PC-3 (cell line): ENCODE measurements at regions not wholly inside any gene's neighbourhood (a gene's known extent, or its start where the extent isn't known, plus 50 kb on each side); places are given as distances from the start of the nearest gene placed in this dataset.
A peak's percentile ranks its signal among the peaks of the same experiment; 100 is the strongest.

ENCODE experiments used
- ATAC-seq: fragments of 200-7000 bp; cut with Tn5 transposase; 2 replicates; pipeline ENCODE4 v1.9.1; 2020; ENCODE audit warnings: mild to moderate bottlenecking, moderate library complexity
- BruUV-seq: library from RNA; stranded (reverse); fragments of 400-500 nt; replicated peaks from 2 replicates; lab custom pipeline; 2021; lab: Mats Ljungman, UMichigan
- CTCF ChIA-PET: fragments of 300-600 bp; sonication (Branson Sonifier 250); formaldehyde crosslinking; loops from one replicate; lab custom pipeline; 2022; ENCODE audit warnings: antibody characterized with exemption; lab: Charles Lee
- POLR2A ChIA-PET: fragments of 300-600 bp; sonication (Branson Sonifier 250); formaldehyde crosslinking; loops from one replicate; lab custom pipeline; 2022; ENCODE audit warnings: antibody characterized with exemption; ENCODE audit not compliant: unreplicated experiment; lab: Charles Lee
- DNase-seq: peaks from one replicate; pipeline ENCODE4 v3.0.0-alpha.2; 2015
- H2AFZ ChIP-seq: fragments of 300-600 bp; sonication (generic); 2 replicates; pipeline ENCODE4 v1.6.0; 2016; ENCODE audit warnings: antibody characterized with exemption, low read length
- H3F3A ChIP-seq: fragments of 300-600 bp; sonication (generic); one replicate; pipeline ENCODE4 v1.6.0; 2017; ENCODE audit warnings: antibody characterized with exemption, low read length, control low read depth, mild to moderate bottlenecking; ENCODE audit not compliant: unreplicated experiment
- H3K27ac ChIP-seq: fragments of 300-600 bp; sonication (generic); 2 replicates; pipeline ENCODE4 v1.5.1; 2016; ENCODE audit warnings: mild to moderate bottlenecking, low read length
- H3K27me3 ChIP-seq: fragments of 300-600 bp; sonication (generic); 2 replicates; pipeline ENCODE4 v1.6.1; 2016; ENCODE audit warnings: low read length, mixed read lengths
- H3K36me3 ChIP-seq: fragments of 300-600 bp; sonication (generic); 2 replicates; pipeline ENCODE4 v1.6.1; 2016; ENCODE audit warnings: low read depth, mixed run types, low read length, mixed read lengths
- H3K4me1 ChIP-seq: fragments of 300-600 bp; sonication (generic); 2 replicates; pipeline ENCODE4 v1.5.1; 2016; ENCODE audit warnings: low read length; ENCODE audit not compliant: insufficient read depth
- H3K4me2 ChIP-seq: fragments of 300-600 bp; sonication (generic); 2 replicates; pipeline ENCODE4 v1.6.0; 2016; ENCODE audit warnings: low read length
- H3K4me3 ChIP-seq: fragments of 300-600 bp; sonication (generic); 2 replicates; pipeline ENCODE4 v1.5.1; 2016; ENCODE audit warnings: mild to moderate bottlenecking, low read length, mixed read lengths
- H3K79me2 ChIP-seq: fragments of 300-600 bp; sonication (generic); 2 replicates; pipeline ENCODE4 v1.6.1; 2017; ENCODE audit warnings: low read length, mixed read lengths
- H3K9ac ChIP-seq: fragments of 300-600 bp; sonication (generic); 2 replicates; pipeline ENCODE4 v1.6.0; 2016; ENCODE audit warnings: mild to moderate bottlenecking, low read length
- H3K9me2 ChIP-seq: fragments of 300-600 bp; sonication (generic); replicated peaks from 2 replicates; pipeline ENCODE4 v1.6.1; 2016; ENCODE audit warnings: mixed run types, low read length, mixed read lengths
- H3K9me3 ChIP-seq: fragments of 300-600 bp; sonication (generic); 2 replicates; pipeline ENCODE4 v1.6.1; 2016; ENCODE audit warnings: low read length, mixed read lengths
- H4K20me1 ChIP-seq: fragments of 300-600 bp; sonication (generic); 2 replicates; pipeline ENCODE4 v1.6.1; 2016; ENCODE audit warnings: low read length, mixed read lengths
- EZH2 ChIP-seq: fragments of 300-600 bp; sonication (generic); IDR thresholded peaks from one replicate; pipeline ENCODE4 v1.6.1; 2017; ENCODE audit warnings: antibody characterized with exemption, mild to moderate bottlenecking, low read length; ENCODE audit not compliant: unreplicated experiment
- EZH2phosphoT487 ChIP-seq: fragments of 300-600 bp; sonication (generic); IDR thresholded peaks from 2 replicates; pipeline ENCODE4 v1.6.1; 2018; ENCODE audit warnings: mild to moderate bottlenecking, antibody characterized with exemption, low read length, borderline replicate concordance
- intact Hi-C: fragments of 100-400 bp; cut with micrococcal nuclease; formaldehyde crosslinking; loops from 2 replicates; pipeline ENCODE4 v1.9.0; 2023
- TF ChIP-seq, protein P1 (sequence below): fragments of 300-600 bp; sonication (generic); conservative IDR thresholded peaks from 2 replicates; pipeline ENCODE4 v1.5.1; 2017; ENCODE audit warnings: antibody characterized with exemption, low read depth, mild to moderate bottlenecking, low read length

GRCh38 chr7:155913719-155914118 is 101.5 kb upstream of the SHH start:
- POLR2A ChIA-PET = no interaction called here
- H3K9me2 ChIP-seq = no peaks in the 10 kb centered on the region
- no TSS peak for BruUV-seq
- DNase-seq = no peak
- CTCF ChIA-PET = no interaction called here
- no peak overlapping the region for H2AFZ ChIP-seq
- H3K9me3 ChIP-seq = no peaks in the 10 kb centered on the region
- no peak overlapping the region for H3K27ac ChIP-seq
- H3K9ac ChIP-seq = no peak overlapping the region
- no peak overlapping the region for H3K4me2 ChIP-seq
- TF ChIP-seq EZH2 = no peak
- TF ChIP-seq, protein P1, sequence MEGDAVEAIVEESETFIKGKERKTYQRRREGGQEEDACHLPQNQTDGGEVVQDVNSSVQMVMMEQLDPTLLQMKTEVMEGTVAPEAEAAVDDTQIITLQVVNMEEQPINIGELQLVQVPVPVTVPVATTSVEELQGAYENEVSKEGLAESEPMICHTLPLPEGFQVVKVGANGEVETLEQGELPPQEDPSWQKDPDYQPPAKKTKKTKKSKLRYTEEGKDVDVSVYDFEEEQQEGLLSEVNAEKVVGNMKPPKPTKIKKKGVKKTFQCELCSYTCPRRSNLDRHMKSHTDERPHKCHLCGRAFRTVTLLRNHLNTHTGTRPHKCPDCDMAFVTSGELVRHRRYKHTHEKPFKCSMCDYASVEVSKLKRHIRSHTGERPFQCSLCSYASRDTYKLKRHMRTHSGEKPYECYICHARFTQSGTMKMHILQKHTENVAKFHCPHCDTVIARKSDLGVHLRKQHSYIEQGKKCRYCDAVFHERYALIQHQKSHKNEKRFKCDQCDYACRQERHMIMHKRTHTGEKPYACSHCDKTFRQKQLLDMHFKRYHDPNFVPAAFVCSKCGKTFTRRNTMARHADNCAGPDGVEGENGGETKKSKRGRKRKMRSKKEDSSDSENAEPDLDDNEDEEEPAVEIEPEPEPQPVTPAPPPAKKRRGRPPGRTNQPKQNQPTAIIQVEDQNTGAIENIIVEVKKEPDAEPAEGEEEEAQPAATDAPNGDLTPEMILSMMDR = no peak
- no peak for TF ChIP-seq EZH2phosphoT487
- H3K4me3 ChIP-seq = no peak overlapping the region
- no peaks in the 10 kb centered on the region for H3K79me2 ChIP-seq
- no peaks in the 10 kb centered on the region for H3F3A ChIP-seq
- peaks cover 20% of the 10 kb centered on the region for H3K4me1 ChIP-seq
- H4K20me1 ChIP-seq = no peaks in the 10 kb centered on the region
- no peaks in the 10 kb centered on the region for H3K36me3 ChIP-seq
- no peak for ATAC-seq
- intact Hi-C loops = no loop called here
- H3K27me3 ChIP-seq = no peaks in the 10 kb centered on the region

GRCh38 chr7:155913291-155913690 is 101.0 kb upstream of the SHH start:
- no peak for TF ChIP-seq EZH2
- no peak for TF ChIP-seq EZH2phosphoT487
- TF ChIP-seq, protein P1 = no peak
- Histone ChIP-seq H2AFZ (no peak overlapping the region), H3K4me1 (peaks cover 16% of the 10 kb centered on the region), H3K36me3 (no peaks in the 10 kb centered on the region), H3K27ac (no peak overlapping the region), H4K20me1 (no peaks in the 10 kb centered on the region), H3K79me2 (no peaks in the 10 kb centered on the region), H3K4me3 (no peak overlapping the region), H3K27me3 (no peaks in the 10 kb centered on the region), H3K9me3 (no peaks in the 10 kb centered on the region), H3F3A (no peaks in the 10 kb centered on the region), H3K9me2 (no peaks in the 10 kb centered on the region), H3K9ac (no peak overlapping the region), H3K4me2 (no peak overlapping the region)
- no TSS peak for BruUV-seq
- ATAC-seq (no peak), DNase-seq (no peak)
- POLR2A ChIA-PET = no interaction called here
- CTCF ChIA-PET = no interaction called here
- intact Hi-C loops = no loop called here

- no peak overlapping the region for H2AFZ ChIP-seq
- POLR2A ChIA-PET = no interaction called here
- no peak for DNase-seq
- H3K4me2 ChIP-seq = no peak overlapping the region
- intact Hi-C loops = no loop called here
- H3K36me3 ChIP-seq = no peaks in the 10 kb centered on the region
- no peaks in the 10 kb centered on the region for H3F3A ChIP-seq
- H3K9me3 ChIP-seq = no peaks in the 10 kb centered on the region
- CTCF ChIA-PET = interaction anchor here (0.6 kb wide), 1 partner anchor 396 kb away, joined by 3 read pairs; no protein-coding TSS in a partner anchor
- BruUV-seq = no TSS peak
- TF ChIP-seq, protein P1 = no peak
- TF ChIP-seq EZH2phosphoT487 = no peak
- no peaks in the 10 kb centered on the region for H3K79me2 ChIP-seq
- no peaks in the 10 kb centered on the region for H3K9me2 ChIP-seq
- H3K27me3 ChIP-seq = no peaks in the 10 kb centered on the region
- no peak overlapping the region for H3K9ac ChIP-seq
- H3K27ac ChIP-seq = no peak overlapping the region
- no peak overlapping the region for H3K4me3 ChIP-seq
- 0 out of 2 replicates have a peak, but pooled peaks have one; percentile 43 for ATAC-seq
- H4K20me1 ChIP-seq = no peaks in the 10 kb centered on the region
- H3K4me1 ChIP-seq = no peaks in the 10 kb centered on the region
Measured at GRCh38 chr7:155911471-155912105, 99.3 kb upstream of the SHH start.
